PC-9 (cell line): ENCODE measurements at regions not wholly inside any gene's neighbourhood (a gene's known extent, or its start where the extent isn't known, plus 50 kb on each side); places are given as distances from the start of the nearest gene placed in this dataset.

Experiments used
- BruUV-seq: library from RNA; stranded (reverse); fragments of 400-500 nt; replicated peaks from 2 replicates; lab custom pipeline; 2021; lab: Mats Ljungman, UMichigan
- CTCF ChIA-PET: fragments of 300-600 bp; sonication (Branson Sonifier 250); formaldehyde crosslinking; loops from one replicate; lab custom pipeline; 2022; ENCODE audit warnings: antibody characterized with exemption; lab: Charles Lee
- POLR2A ChIA-PET: fragments of 300-600 bp; sonication (Branson Sonifier 250); formaldehyde crosslinking; loops from one replicate; lab custom pipeline; 2022; ENCODE audit warnings: antibody characterized with exemption; ENCODE audit not compliant: unreplicated experiment; lab: Charles Lee
- DNase-seq, 2 experiments: peaks; one replicate each; pipeline versions ENCODE4 v3.0.0 to v3.0.0-alpha.2; 2015 to 2022; ENCODE audit warnings: mixed read lengths in 1 of 2
- H2AFZ ChIP-seq: fragments of 200-600 bp; sonication (generic); 2 replicates; pipeline ENCODE4 v1.8.1; 2017; ENCODE audit warnings: antibody characterized with exemption
- H3F3A ChIP-seq: fragments of 200-600 bp; sonication (generic); 2 replicates; pipeline ENCODE4 v1.8.1; 2017; ENCODE audit warnings: antibody characterized with exemption, mild to moderate bottlenecking, low read depth; ENCODE audit not compliant: insufficient read depth
- H3K27ac ChIP-seq: fragments of 200-600 bp; sonication (generic); 2 replicates; pipeline ENCODE4 v1.6.1; 2016; ENCODE audit warnings: mixed run types
- H3K27me3 ChIP-seq: fragments of 200-600 bp; sonication (generic); 2 replicates; pipeline ENCODE4 v1.6.1; 2016; ENCODE audit warnings: low read depth, mixed run types; ENCODE audit not compliant: insufficient read depth
- H3K36me3 ChIP-seq: fragments of 200-600 bp; sonication (generic); 2 replicates; pipeline ENCODE4 v1.6.1; 2016; ENCODE audit warnings: low read depth, mixed run types
- H3K4me1 ChIP-seq: fragments of 200-600 bp; sonication (generic); replicated peaks from 2 replicates; pipeline ENCODE4 v1.6.1; 2016; ENCODE audit warnings: mixed run types; ENCODE audit not compliant: insufficient read depth
- H3K4me2 ChIP-seq: fragments of 200-600 bp; sonication (generic); 2 replicates; pipeline ENCODE4 v1.6.1; 2017; ENCODE audit warnings: mixed run types
- H3K4me3 ChIP-seq: fragments of 200-600 bp; sonication (generic); 2 replicates; pipeline ENCODE4 v1.6.1; 2016; ENCODE audit warnings: mixed run types
- H3K79me2 ChIP-seq: fragments of 200-600 bp; sonication (generic); 2 replicates; pipeline ENCODE4 v1.6.1; 2017; ENCODE audit warnings: low read depth, mixed run types
- H3K9me2 ChIP-seq: fragments of 200-600 bp; sonication (generic); 2 replicates; pipeline ENCODE4 v1.8.1; 2017; ENCODE audit warnings: mild to moderate bottlenecking; ENCODE audit not compliant: insufficient read depth
- H3K9me3 ChIP-seq: fragments of 200-600 bp; sonication (generic); 2 replicates; pipeline ENCODE4 v1.8.1; 2016; ENCODE audit warnings: low read depth; ENCODE audit not compliant: insufficient read depth
- H4K20me1 ChIP-seq: fragments of 200-600 bp; sonication (generic); 2 replicates; pipeline ENCODE4 v1.8.1; 2017; ENCODE audit not compliant: insufficient read depth
- CTCF ChIP-seq: fragments of 200-600 bp; sonication (generic); conservative IDR thresholded peaks from 2 replicates; pipeline ENCODE4 v1.6.1; 2017; ENCODE audit warnings: mixed run types, antibody characterized with exemption, mild to moderate bottlenecking, moderate library complexity
- EZH2 ChIP-seq: fragments of 200-600 bp; sonication (generic); IDR thresholded peaks from 2 replicates; pipeline ENCODE4 v1.8.0; 2017; ENCODE audit warnings: antibody characterized with exemption, low read depth
- intact Hi-C: fragments of 100-400 bp; cut with micrococcal nuclease; formaldehyde crosslinking; loops from one replicate; pipeline ENCODE4 v1.10.0; 2022; ENCODE audit not compliant: unreplicated experiment

- H4K20me1 ChIP-seq = no peaks in the 10 kb centered on the region
- no peak overlapping the region for H3K4me3 ChIP-seq
- no peaks in the 10 kb centered on the region for H3K9me2 ChIP-seq
- H3K36me3 ChIP-seq = no peaks in the 10 kb centered on the region
- H3K9me3 ChIP-seq = no peaks in the 10 kb centered on the region; the same call in 1 of the 2 replicates
- no peaks in the 10 kb centered on the region for H3K4me1 ChIP-seq
- BruUV-seq = no TSS peak
- ChIA-PET CTCF (no interaction called here), POLR2A (no interaction called here)
- H3K27ac ChIP-seq = no peak overlapping the region
- H3K79me2 ChIP-seq = no peaks in the 10 kb centered on the region
- H2AFZ ChIP-seq = no peak overlapping the region
- no peak for TF ChIP-seq CTCF
- no peak for TF ChIP-seq EZH2
- H3K27me3 ChIP-seq = no peaks in the 10 kb centered on the region
- no peak for DNase-seq
- no peak overlapping the region for H3K4me2 ChIP-seq
- intact Hi-C loops = no loop called here
- H3F3A ChIP-seq = no peaks in the 10 kb centered on the region
These were observed 260.0 kb downstream of the FSIP2 start for GRCh38 chr2:185998562-185999070.

GRCh38 chr2:186009341-186009740 is 270.7 kb downstream of the FSIP2 start:
- H3K4me3 ChIP-seq = no peak overlapping the region
- H3K4me2 ChIP-seq = no peak overlapping the region
- no peaks in the 10 kb centered on the region for H3K36me3 ChIP-seq
- POLR2A ChIA-PET = no interaction called here
- no peaks in the 10 kb centered on the region for H3K9me2 ChIP-seq
- no peak overlapping the region for H3K27ac ChIP-seq
- no peaks in the 10 kb centered on the region for H3K4me1 ChIP-seq
- CTCF ChIA-PET = no interaction called here
- H3K27me3 ChIP-seq = no peaks in the 10 kb centered on the region
- TF ChIP-seq CTCF (no peak), EZH2 (no peak)
- H2AFZ ChIP-seq = no peak overlapping the region
- no peaks in the 10 kb centered on the region for H3K79me2 ChIP-seq
- no peaks in the 10 kb centered on the region for H3F3A ChIP-seq
- no TSS peak for BruUV-seq
- intact Hi-C loops = no loop called here
- H4K20me1 ChIP-seq = no peaks in the 10 kb centered on the region
- DNase-seq = no peak
- no peaks in the 10 kb centered on the region for H3K9me3 ChIP-seq

GRCh38 chr2:186017278-186017677 is 278.7 kb downstream of the FSIP2 start:
- Histone ChIP-seq H3K4me2 (no peak overlapping the region), H4K20me1 (no peaks in the 10 kb centered on the region), H3K27me3 (no peaks in the 10 kb centered on the region), H2AFZ (no peak overlapping the region), H3K9me3 (no peaks in the 10 kb centered on the region), H3K4me3 (no peak overlapping the region), H3F3A (no peaks in the 10 kb centered on the region), H3K9me2 (no peaks in the 10 kb centered on the region), H3K27ac (no peak overlapping the region), H3K4me1 (no peaks in the 10 kb centered on the region), H3K79me2 (no peaks in the 10 kb centered on the region), H3K36me3 (no peaks in the 10 kb centered on the region)
- no TSS peak for BruUV-seq
- CTCF ChIA-PET = no interaction called here
- POLR2A ChIA-PET = no interaction called here
- TF ChIP-seq CTCF (no peak), EZH2 (no peak)
- intact Hi-C loops = no loop called here
- no peak for DNase-seq
